Gastrocnemius medialis (tissue), 4 donors: ENCODE measurements at regions not wholly inside any gene's neighbourhood (a gene's known extent, or its start where the extent isn't known, plus 50 kb on each side); places are given as distances from the start of the nearest gene placed in this dataset.

Experiments
- POLR2A ChIP-seq, 2 donors: fragments of 450-650 bp; IDR thresholded peaks; one replicate each; pipeline ENCODE4 v1.6.1; 2017; ENCODE audit warnings: antibody characterized with exemption in 2 of 2, mild to moderate bottlenecking in 2 of 2, moderate library complexity in 2 of 2
- TF ChIP-seq, protein P1 (sequence below), 5 experiments: fragments of 450-650 bp in 3 of 5; fragments of 200-600 bp in 2 of 5; sonication (generic) in 2 of 5; IDR thresholded peaks in 4 of 5; conservative IDR thresholded peaks in 1 of 5; 1 replicate in 4 of 5; 2 replicates in 1 of 5; pipeline ENCODE4 v1.5.1; 2016 to 2019; ENCODE audit warnings: antibody characterized with exemption in 5 of 5, mild to moderate bottlenecking in 3 of 5, moderate library complexity in 3 of 5

DNA sequence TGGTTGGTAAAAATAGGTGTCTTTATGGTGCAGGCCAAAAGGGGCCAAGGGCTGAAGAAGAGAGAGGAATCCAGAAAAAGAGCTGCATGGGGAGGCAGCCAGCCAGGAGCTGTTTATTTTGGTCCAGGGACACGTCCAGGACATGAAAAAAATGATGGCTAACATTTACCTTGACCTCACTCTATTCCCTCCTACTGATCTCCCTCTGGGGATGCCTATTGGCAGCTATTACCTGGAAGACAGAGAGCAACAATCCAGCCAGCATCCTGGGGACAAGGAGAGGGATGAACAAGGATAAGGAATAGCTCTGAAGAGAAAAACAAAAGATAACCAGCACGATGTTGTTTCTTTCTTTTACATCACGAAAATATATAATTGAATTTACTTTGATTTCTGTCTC, 1599.6 kb downstream of the SLITRK5 start:
- no peak for TF ChIP-seq POLR2A (IDR thresholded peaks at IDR 0.05)
- TF ChIP-seq, protein P1, sequence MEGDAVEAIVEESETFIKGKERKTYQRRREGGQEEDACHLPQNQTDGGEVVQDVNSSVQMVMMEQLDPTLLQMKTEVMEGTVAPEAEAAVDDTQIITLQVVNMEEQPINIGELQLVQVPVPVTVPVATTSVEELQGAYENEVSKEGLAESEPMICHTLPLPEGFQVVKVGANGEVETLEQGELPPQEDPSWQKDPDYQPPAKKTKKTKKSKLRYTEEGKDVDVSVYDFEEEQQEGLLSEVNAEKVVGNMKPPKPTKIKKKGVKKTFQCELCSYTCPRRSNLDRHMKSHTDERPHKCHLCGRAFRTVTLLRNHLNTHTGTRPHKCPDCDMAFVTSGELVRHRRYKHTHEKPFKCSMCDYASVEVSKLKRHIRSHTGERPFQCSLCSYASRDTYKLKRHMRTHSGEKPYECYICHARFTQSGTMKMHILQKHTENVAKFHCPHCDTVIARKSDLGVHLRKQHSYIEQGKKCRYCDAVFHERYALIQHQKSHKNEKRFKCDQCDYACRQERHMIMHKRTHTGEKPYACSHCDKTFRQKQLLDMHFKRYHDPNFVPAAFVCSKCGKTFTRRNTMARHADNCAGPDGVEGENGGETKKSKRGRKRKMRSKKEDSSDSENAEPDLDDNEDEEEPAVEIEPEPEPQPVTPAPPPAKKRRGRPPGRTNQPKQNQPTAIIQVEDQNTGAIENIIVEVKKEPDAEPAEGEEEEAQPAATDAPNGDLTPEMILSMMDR (IDR thresholded peaks at IDR 0.05 in 4 of 5, conservative IDR thresholded peaks at IDR 0.05 in 1 of 5): no peak
